ENCODE measurements at regions not wholly inside any gene's neighbourhood (a gene's known extent, or its start where the extent isn't known, plus 50 kb on each side); places are given as distances from the start of the nearest gene placed in this dataset.

DNA sequence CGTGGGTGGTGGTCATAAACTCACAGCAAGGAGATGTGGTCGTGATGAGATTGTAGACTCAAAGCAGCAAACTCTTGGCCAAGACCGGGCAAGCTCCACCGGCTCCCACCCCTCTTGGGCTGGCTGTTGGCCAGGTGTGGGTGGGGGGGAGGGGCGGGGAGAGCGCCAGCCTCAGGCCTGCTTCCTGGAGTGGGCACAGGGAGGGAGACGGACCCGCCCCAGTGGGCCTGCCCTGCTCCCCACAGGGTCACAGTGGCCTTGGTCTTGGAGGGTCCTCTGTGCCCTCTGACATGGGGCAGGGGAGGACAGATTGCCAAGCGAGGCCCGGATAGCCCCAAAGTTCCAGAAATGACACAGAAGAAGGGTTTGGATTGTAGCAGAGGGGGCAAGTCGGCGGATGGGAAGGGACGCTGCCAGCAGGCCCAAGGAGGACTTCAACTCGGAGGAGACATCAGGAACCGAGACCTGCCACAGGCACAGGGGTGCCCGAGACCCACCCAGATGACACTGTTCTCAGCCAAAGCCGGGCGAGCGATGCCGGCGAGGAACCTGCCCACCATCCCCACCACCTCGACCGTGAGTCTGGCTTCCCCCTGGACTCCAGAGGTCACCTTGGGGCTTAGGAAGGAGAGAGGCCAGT is 85.4 kb upstream of the ACTRT2 start:
- no peak for DNase-seq

DNA sequence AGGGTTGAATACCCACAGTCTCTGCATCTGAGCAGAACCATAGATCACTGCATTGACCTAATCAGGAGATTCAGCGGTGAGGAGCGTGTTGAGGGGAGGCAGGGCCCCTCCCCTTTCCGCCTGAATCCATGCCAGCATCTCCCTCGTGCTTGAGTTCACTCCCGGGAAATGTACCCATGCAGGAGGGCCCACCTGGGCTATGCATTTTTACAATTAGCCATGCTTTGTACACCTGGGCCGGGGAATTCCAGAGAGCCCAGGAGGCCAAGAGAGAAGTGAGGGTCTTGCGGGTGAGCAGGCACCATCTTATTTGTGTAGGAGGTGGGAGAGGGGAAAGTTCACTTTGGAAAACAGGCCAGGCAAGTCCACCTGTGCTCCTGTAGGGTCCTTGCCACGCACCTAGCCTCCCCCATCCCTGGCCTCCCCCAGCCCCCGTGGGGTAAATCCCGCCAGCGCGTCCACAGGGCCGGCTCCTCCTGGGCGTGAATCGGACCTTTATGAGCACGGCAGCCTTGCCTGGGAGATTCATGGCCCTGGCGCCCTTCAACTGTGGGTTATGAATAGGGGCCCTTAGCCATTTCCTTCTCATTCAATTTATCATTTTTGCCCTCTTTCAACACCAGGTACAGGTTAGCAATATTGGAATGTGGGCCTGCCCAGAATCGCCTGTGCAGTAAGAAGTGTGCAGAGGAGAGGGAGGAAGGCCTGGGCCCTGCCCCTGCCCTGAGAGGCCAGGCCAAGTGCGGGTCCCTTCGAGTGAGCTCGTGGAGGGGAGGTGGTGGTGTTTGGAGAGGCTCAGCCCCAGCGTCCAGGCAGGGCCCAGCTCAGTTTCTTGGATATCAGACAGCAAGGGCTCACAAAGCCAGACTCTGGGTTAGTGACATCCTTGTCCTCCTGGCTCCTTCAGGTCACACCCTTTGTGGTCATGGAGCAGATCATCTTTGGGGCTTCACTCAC is 84.4 kb upstream of the ACTRT2 start:
- no peak for DNase-seq

- no peak for DNase-seq
Observed at GRCh38 chr1:2937805-2938204, 83.5 kb upstream of the ACTRT2 start.

DNA sequence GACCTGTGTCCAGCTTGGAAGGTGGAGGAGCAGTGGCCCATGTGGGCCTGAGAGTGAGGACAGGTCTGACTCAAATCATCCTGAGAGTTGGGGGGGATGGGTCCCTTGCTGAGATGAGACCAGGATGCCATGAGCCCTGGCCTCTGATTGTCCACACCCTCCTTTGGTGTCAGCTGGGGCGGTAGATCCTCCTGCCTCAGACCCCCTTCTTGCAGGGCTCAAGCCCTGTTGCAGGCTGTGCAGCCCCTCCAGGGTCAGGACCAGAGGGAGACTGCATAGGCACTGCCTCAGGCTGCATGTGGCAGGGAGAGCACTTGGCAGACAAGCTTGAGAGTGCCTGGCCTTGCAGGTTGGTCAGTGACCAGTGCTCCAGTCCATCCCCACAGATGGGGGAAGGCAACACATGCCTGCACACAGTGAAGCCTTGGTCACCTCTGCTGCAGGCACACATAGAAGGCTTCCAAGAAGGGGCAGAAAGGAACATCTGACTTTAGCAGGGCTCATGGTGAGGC is 82.2 kb upstream of the ACTRT2 start:
- DNase-seq, result no peak

GRCh38 chr1:2940178-2940577 is 81.1 kb upstream of the ACTRT2 start:
- no peak for DNase-seq

- DNase-seq, result no peak
Observed at GRCh38 chr1:2941040-2941439, 80.2 kb upstream of the ACTRT2 start.

- no peak for DNase-seq
Observed at GRCh38 chr1:2941907-2942306, 79.4 kb upstream of the ACTRT2 start.

DNA sequence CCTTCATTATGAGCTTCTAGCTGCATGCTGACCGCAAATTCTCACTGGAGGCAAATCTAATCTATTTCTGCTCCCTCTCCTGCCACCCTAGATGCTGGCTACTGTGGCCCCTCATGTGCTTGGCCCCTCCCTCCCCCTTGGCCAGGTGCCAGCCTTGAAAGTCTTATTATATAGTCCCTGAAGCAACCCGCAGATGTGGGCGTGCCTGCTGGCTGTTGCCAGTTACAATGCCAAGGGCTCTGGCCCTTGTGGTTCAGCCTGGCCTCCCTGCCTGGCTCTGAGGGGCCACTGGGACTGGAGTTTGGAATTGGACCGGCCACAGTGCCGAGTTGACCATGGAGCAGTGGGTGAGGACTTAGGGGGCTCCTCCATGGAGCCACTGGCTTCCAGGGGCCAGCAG is 78.9 kb upstream of the ACTRT2 start:
- no peak for DNase-seq

- no peak for DNase-seq
Observed at GRCh38 chr1:2943686-2944260, 77.5 kb upstream of the ACTRT2 start.

GRCh38 chr1:2944705-2945104 is 76.6 kb upstream of the ACTRT2 start:
- no peak for DNase-seq

DNA sequence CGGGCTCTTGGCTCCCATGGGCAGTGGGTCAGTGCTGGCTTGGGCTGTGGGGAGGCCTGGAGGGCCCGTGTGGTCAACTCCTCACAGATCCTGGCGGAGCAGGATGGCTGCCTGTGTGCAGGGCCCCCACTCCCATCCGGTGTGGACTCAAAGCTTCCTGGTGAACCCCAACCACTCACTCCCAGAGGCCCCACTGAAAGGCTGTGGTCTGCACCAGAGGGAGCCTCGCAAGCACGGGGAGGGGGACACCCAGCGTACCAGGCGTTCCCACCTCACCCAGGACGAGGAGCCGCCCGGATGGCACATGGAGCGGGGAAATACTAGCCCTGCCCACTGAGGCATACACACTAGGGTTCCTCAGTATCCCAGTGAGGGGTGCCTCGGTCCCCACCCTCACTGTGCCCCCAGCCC is 75.4 kb upstream of the ACTRT2 start:
- no peak for DNase-seq

GRCh38 chr1:2946291-2946690 is 75.0 kb upstream of the ACTRT2 start:
- DNase-seq, result no peak

DNA sequence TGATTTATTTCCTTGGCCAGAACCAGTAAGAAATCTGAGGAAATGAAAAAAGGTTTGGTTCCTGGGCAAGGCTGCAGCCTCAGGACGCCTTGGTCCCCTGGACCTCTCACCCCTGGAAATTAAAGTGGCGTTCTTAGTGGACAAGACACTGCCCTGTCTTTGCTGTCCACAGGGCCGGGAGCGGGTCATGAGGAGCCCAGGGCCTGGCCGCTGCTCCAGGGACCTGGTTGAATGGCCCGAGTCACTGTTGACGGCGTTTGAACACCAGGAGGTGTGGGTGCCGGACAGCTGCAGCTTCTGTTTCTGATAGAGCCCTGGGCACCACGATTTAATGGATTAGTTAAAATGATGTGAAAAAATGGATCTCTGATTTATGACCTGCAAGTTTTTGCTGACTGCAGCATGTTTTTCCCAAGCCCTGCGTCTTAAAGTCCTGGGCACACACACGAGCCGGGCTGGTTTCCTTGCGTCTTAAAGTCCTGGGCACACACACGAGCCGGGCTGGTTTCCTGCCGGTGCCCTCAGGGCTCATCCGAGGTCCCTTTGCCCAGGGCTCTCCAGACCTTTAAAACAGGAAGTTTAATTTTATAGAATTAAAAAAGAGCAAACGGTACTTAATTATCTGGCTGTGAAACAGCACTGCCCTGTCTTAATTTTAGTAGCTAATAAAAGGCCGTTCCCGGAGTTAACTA is 74.1 kb upstream of the ACTRT2 start:
- no peak for DNase-seq

DNA sequence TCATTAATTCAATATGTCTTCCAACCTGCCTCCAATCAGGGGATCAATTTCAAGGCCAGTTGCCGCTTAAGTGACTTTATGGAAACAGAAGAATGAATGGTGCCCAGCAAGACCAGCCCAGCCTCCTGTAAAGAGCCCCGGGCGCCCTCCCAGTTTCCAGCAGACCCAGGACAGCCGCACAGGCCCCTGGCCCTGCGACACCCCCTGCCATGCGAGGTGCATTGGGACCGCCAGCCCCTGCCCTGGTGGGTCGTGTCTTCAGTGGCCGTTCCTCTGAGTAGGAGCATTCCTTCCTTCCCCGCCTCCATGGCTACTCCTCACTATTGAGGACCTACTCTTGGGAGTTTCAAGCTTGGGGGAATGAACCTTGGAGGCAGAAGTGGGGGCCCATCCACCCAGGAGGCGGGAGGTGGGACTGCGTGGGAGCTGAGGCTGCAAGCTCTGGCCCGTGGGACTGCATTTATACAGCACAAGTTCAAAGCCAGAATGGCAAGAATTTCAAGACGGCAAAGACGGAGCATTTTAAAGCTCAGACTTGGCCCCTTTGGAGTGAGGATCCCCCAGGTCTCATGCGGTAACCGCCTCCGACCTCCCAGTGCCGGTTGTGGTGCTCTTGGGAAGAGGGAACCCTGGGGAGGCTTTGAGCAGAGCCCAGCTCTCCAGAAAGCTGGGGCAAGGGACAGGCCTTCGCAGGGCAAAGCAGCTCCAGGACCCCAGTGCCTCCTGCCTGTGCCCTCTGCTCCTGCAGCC is 73.1 kb upstream of the ACTRT2 start:
- DNase-seq, result no peak

DNA sequence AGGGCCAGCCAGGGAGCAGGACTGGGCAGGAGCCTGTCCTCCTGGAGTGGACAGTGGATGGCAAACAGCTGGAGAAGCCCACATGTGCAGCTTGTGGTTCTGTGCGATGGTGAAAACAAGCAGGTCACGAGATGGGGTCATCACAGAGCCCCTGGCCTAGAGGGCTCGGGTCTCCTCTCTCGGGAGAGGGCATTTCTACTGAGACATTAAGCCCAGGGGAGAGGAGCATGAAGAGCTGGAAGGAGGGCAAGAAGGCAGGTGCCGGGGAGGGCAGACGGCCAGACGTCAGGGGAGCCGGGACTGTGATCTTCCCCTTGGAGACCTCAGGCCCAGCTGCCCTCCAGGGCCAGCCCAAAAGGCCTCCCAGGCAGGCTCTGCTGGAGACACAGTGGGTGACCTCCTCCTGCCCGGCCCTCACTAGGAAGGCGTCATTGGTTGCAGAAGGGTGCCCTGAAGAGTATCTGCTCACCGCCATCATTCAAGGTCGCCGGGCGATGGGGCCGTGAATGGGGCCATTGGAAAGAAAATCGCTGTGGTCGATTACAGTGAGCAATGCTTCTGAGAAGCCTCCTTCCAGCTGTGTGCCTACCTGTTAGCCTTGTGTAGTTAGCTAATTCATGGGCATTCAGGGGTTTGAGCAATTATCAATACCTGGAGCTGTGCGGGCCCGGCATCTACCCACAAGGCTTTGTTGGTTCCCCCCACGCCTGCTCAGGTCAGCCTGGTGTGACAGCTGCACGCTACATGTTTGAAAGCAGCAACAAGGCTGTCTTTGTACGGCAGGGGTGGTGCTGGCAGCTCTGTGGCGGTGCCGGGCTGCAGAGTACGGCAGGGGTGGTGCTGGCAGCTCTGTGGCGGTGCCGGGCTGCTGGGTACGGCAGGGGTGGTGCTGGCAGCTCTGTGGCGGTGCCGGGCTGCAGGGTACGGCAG is 72.3 kb upstream of the ACTRT2 start:
- no peak for DNase-seq

DNA sequence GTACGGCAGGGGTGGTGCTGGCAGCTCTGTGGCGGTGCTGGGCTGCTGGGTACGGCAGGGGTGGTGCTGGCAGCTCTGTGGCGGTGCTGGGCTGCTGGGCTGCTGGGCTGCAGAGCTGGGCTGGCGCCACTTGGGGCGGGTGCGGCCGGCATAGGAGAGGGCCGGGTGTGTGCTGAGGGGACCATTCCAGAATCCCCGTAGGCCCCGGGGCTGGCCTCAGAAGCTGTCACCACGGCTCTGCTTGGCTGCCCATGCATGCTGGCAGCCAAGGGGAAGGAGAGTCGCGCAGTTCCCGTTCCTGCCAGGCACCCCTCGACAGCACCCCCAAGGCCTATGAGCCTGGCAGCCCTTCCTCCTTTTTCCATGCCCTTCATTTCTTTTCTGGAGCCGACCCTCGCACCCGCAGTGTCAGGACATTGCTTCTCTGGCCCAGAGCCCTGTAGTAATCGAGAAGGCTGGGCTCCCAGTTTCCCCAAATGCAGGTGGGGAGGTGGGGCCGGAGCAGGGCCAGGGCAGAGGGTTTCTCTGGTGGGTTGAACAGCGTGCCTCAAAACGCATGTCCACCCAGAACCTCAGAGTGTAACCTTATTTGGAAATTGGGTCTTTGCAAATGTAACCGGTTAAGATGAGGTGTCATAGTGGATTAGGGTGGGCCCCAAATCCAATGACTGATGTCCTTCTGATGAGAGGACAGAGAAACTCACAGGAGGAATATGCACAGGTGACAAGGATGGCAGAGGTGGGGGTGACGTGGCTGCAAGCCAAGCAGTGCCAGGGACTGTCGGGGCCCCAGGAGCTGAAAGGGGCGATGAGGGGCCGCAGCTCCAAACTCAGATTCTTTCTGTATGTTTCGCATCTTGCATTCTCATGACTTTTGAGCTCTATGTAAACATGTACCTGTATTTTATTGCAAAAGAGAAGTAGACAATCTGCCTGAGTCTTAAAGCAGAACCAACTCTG is 71.0 kb upstream of the ACTRT2 start:
- DNase-seq, result no peak

DNA sequence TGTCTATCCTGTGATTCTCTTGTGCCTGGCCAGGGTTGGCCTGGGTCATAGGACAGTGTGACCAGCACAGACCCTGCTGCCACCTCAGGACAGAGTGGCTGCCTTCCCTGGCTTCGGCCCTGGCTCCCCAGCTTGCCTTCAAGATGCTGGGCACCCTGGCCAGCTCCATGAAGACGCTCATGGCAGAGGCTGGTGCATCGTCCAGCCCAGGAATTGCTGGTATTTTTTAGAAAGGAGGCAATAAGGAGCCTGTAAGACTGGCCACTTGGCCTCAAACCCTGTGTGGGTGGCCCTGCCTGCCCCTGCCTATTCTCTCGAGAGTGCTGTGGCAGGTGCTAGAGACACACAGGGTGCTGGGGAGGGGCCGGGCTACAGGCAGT is 70.4 kb upstream of the ACTRT2 start:
- DNase-seq, result no peak

DNA sequence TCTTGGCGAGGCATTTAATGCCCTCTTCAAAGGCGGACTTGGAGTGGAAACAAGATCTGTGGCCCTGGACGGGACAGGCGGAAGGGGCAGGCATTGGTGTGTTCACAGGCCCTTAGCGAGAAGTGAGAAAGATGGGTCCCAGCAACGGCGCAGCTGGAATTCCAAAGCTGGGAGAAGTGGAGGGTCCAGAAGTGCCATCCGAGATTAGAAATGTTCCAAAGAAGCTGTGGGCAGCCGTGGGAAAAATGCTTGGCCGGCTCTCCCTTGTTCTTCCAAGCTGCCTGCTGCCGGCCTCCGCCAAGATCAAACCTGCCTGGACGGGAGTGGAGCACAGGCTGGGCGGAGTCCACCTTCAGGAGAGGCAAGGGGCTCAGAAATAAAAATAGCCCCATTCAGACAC is 69.4 kb upstream of the ACTRT2 start:
- no peak for DNase-seq

- no peak for DNase-seq
Observed at GRCh38 chr1:2952371-2952770, 68.9 kb upstream of the ACTRT2 start.

GRCh38 chr1:2952992-2953391 is 68.3 kb upstream of the ACTRT2 start:
- DNase-seq, result no peak
